Endothelial cell of umbilical vein (primary cell): ENCODE measurements at regions not wholly inside any gene's neighbourhood (a gene's known extent, or its start where the extent isn't known, plus 50 kb on each side); places are given as distances from the start of the nearest gene placed in this dataset.

Source experiments
- BruUV-seq: library from RNA; stranded (reverse); fragments of 400-500 nt; replicated peaks from 2 replicates; lab custom pipeline; 2021; lab: Mats Ljungman, UMichigan
- CTCF ChIA-PET: fragments of 300-600, 350-600 bp; sonication (Branson Sonifier 250); formaldehyde crosslinking; loops from one replicate; lab custom pipeline; 2021; ENCODE audit warnings: antibody characterized with exemption, inconsistent platforms; lab: Charles Lee
- POLR2A ChIA-PET: fragments of 300-600, 350-600 bp; sonication (Branson Sonifier 250); formaldehyde crosslinking; loops from one replicate; lab custom pipeline; 2021; ENCODE audit warnings: antibody characterized with exemption, inconsistent platforms; lab: Charles Lee
- DNase-seq: peaks from one replicate; pipeline ENCODE4 v3.0.0-alpha.2; 2011; ENCODE audit warnings: low read depth, low spot score
- FAIRE-seq: peaks from 2 replicates; lab custom pipeline; 2011; peaks lifted over from hg19 to GRCh38; lab: Jason Lieb, UNC
- H2AFZ ChIP-seq: 2 replicates; pipeline ENCODE4 v1.6.0; 2012; ENCODE audit warnings: low read depth, low read length, control low read depth, inconsistent platforms
- H3K27ac ChIP-seq: 2 replicates; pipeline ENCODE4 v1.5.1; 2011; ENCODE audit warnings: low read depth, mild to moderate bottlenecking, control low read depth, low read length, moderate library complexity; ENCODE audit not compliant: insufficient read depth
- H3K27me3 ChIP-seq, 2 experiments: 2 replicates each; pipeline versions ENCODE4 v1.6.0 to v1.6.1; 2011; ENCODE audit warnings: low read length in 2 of 2, mixed read lengths in 1 of 2; ENCODE audit not compliant: control insufficient read depth in 2 of 2, insufficient read depth in 2 of 2
- H3K36me3 ChIP-seq, 2 experiments: 2 replicates in 1 of 2; 3 replicates in 1 of 2; pipeline ENCODE4 v1.5.1; 2011; ENCODE audit warnings: low read length in 2 of 2, mild to moderate bottlenecking in 1 of 2, moderate library complexity in 1 of 2; ENCODE audit not compliant: control insufficient read depth in 2 of 2, insufficient read depth in 2 of 2; ENCODE audit errors: extremely low read depth in 1 of 2
- H3K4me1 ChIP-seq: 3 replicates; pipeline ENCODE4 v1.5.1; 2011; ENCODE audit warnings: mild to moderate bottlenecking, low read length; ENCODE audit not compliant: control insufficient read depth, insufficient read depth; ENCODE audit errors: extremely low read depth
- H3K4me2 ChIP-seq: 2 replicates; pipeline ENCODE4 v1.6.1; 2011; ENCODE audit warnings: low read length, control low read depth, mixed read lengths; ENCODE audit not compliant: insufficient read depth
- H3K4me3 ChIP-seq, 3 experiments: fragments of 200-600 bp in 1 of 3; sonication (generic), shearing (Covaris generic) in 1 of 3; replicated peaks in 1 of 3; 2 replicates each; pipeline ENCODE4 v1.5.1; 2011 to 2016; ENCODE audit warnings: control low read depth in 3 of 3, low read length in 3 of 3, mild to moderate bottlenecking in 2 of 3, inconsistent platforms in 1 of 3, low read depth in 1 of 3, moderate library complexity in 1 of 3; ENCODE audit not compliant: insufficient read depth in 1 of 3
- H3K79me2 ChIP-seq: 2 replicates; pipeline ENCODE4 v1.6.0; 2012; ENCODE audit warnings: low read length, inconsistent platforms; ENCODE audit not compliant: control insufficient read depth, insufficient read depth
- H3K9ac ChIP-seq: replicated peaks from 2 replicates; pipeline ENCODE3; 2011; ENCODE audit warnings: low read length, control low read depth; ENCODE audit not compliant: insufficient read depth; ENCODE audit errors: extremely low read depth
- H3K9me1 ChIP-seq: replicated peaks from 3 replicates; pipeline ENCODE4 v1.6.0; 2011; ENCODE audit warnings: mild to moderate bottlenecking, low read length; ENCODE audit not compliant: control insufficient read depth, insufficient read depth; ENCODE audit errors: extremely low read depth
- H3K9me3 ChIP-seq: replicated peaks from 2 replicates; pipeline ENCODE4 v1.5.1; 2012; ENCODE audit warnings: low read length, inconsistent platforms; ENCODE audit not compliant: control insufficient read depth, insufficient read depth
- H4K20me1 ChIP-seq: replicated peaks from 2 replicates; pipeline ENCODE3; 2011; ENCODE audit warnings: mild to moderate bottlenecking, low read length; ENCODE audit not compliant: control insufficient read depth, insufficient read depth; ENCODE audit errors: extremely low read depth
- CTCF ChIP-seq, 2 donors: IDR thresholded peaks; 1 replicate in 1 of 2; 2 replicates in 1 of 2; pipeline ENCODE4 v1.5.1; 2011; ENCODE audit warnings: low read length in 2 of 2, mild to moderate bottlenecking in 2 of 2, moderate library complexity in 2 of 2, control low read depth in 1 of 2, inconsistent platforms in 1 of 2, low read depth in 1 of 2; ENCODE audit not compliant: insufficient read depth in 1 of 2; ENCODE audit errors: extremely low read depth in 1 of 2
- EZH2 ChIP-seq: IDR thresholded peaks from 2 replicates; pipeline ENCODE4 v1.6.1; 2012; ENCODE audit warnings: borderline replicate concordance, low read depth, mild to moderate bottlenecking, moderate library complexity, low read length, inconsistent platforms; ENCODE audit not compliant: severe bottlenecking
- FOS ChIP-seq: IDR thresholded peaks from 2 replicates; pipeline ENCODE4 v1.6.1; 2011; ENCODE audit warnings: mild to moderate bottlenecking, low read length, moderate library complexity, borderline replicate concordance; ENCODE audit not compliant: insufficient read depth
- GATA2 ChIP-seq: IDR thresholded peaks from 2 replicates; pipeline ENCODE4 v1.7.0; 2011; ENCODE audit warnings: low read depth, mild to moderate bottlenecking, moderate library complexity, mixed read lengths, low read length; ENCODE audit not compliant: insufficient read length, insufficient read depth
- JUN ChIP-seq: IDR thresholded peaks from 2 replicates; pipeline ENCODE4 v1.6.1; 2011; ENCODE audit warnings: borderline replicate concordance, low read depth; ENCODE audit not compliant: insufficient read length, insufficient read depth
- MAX ChIP-seq: IDR thresholded peaks from 2 replicates; pipeline ENCODE4 v1.6.1; 2011; ENCODE audit not compliant: insufficient read depth, insufficient read length
- MYC ChIP-seq: IDR thresholded peaks from one replicate; pipeline ENCODE4 v1.6.1; 2011; ENCODE audit warnings: mild to moderate bottlenecking, low read depth, low read length
- POLR2A ChIP-seq: IDR thresholded peaks from 2 replicates; pipeline ENCODE4 v1.6.1; 2012; ENCODE audit warnings: low read depth, mild to moderate bottlenecking, control low read depth, low read length
- POLR2AphosphoS5 ChIP-seq: IDR thresholded peaks from 2 replicates; pipeline ENCODE4 v1.6.1; 2012; ENCODE audit warnings: low read depth, mild to moderate bottlenecking, control low read depth, low read length, moderate library complexity; ENCODE audit not compliant: insufficient read depth
- dilution Hi-C: fragments of 300-500 bp; cut with MboI; formaldehyde crosslinking; loops from one replicate; pipeline ENCODE4 v1.15.0; 2019; ENCODE audit warnings: low sequenced_read_pairs; ENCODE audit not compliant: extremely low pct_ligation_motif_present
- intact Hi-C: fragments of 100-400 bp; cut with micrococcal nuclease; formaldehyde crosslinking; loops from one replicate; pipeline ENCODE4 v1.10.0; 2022

DNA sequence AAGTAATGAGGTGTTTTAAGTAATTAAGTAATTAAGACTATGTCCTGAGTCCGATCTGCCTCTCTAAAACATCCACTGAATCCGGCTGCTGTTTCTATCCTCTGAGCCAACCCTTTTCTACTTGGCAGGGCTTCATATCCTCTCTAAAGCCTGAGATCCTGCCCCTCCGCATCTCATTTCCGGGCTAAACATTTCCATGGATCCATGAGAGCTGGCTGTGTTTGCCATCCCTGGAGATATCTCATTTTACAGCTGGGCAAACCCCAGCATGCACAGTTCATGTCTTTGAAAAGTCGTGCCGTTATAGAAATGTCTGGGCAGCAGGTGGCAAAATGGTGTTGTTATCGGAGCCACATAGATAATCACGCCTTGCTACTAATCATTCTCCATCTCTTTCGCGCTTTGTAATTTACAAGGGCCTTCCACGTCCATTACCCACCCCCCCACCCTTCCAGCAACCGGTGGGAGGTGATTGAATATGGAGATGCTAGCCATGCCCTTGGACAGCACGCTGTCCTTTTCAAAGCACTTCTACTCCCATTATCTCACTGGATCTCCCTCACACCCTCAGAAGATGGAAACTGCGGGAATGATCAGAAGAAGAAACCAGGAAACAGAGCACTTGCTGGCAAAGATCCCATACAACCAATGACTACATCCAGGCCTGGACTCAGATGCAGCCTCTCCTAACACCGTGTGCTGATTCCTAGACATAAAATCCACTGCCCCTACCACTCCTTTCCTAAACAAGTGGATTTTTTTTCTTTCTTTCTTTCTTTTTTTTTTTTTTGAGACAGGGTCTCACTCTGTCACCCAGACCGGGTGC is 1189.2 kb downstream of the TYW1 start:
- H3K9ac ChIP-seq: no peak overlapping the region
- POLR2A ChIA-PET: no interaction called here
- no peaks in the 10 kb centered on the region for H3K79me2 ChIP-seq
- H3K27me3 ChIP-seq: no peaks in the 10 kb centered on the region
- CTCF ChIA-PET: no interaction called here
- no peak overlapping the region for H2AFZ ChIP-seq
- no peak overlapping the region for H3K4me2 ChIP-seq
- no peaks in the 10 kb centered on the region for H3K4me1 ChIP-seq
- H4K20me1 ChIP-seq: no peaks in the 10 kb centered on the region
- FAIRE-seq (no peak), DNase-seq (no peak)
- dilution Hi-C loops (no loop called here), intact Hi-C loops (no loop called here)
- BruUV-seq: no TSS peak
- no peak overlapping the region for H3K4me3 ChIP-seq
- H3K9me3 ChIP-seq: peaks cover 5% of the 10 kb centered on the region
- no peaks in the 10 kb centered on the region for H3K9me1 ChIP-seq
- H3K36me3 ChIP-seq: no peaks in the 10 kb centered on the region
- no peak overlapping the region for H3K27ac ChIP-seq
- no peak for TF ChIP-seq FOS
- TF ChIP-seq POLR2AphosphoS5: no peak
- TF ChIP-seq GATA2: no peak
- TF ChIP-seq CTCF (IDR thresholded peaks at IDR 0.05; ENCODE audit: extremely low read depth in 1 of 2, insufficient read depth in 1 of 2, low read depth in 1 of 2, low read length in 2 of 2): no peak
- TF ChIP-seq MAX: no peak
- no peak for TF ChIP-seq MYC
- TF ChIP-seq POLR2A: no peak
- TF ChIP-seq JUN: no peak
- no peak for TF ChIP-seq EZH2
